Vagina (tissue), 2 donors: ENCODE measurements at regions not wholly inside any gene's neighbourhood (a gene's known extent, or its start where the extent isn't known, plus 50 kb on each side); places are given as distances from the start of the nearest gene placed in this dataset.

Experiments used
- POLR2A ChIP-seq, 2 donors: fragments of 450-650 bp; IDR thresholded peaks; one replicate each; pipeline ENCODE4 v1.6.1; 2017; ENCODE audit warnings: antibody characterized with exemption in 2 of 2, mild to moderate bottlenecking in 2 of 2, moderate library complexity in 2 of 2
- POLR2AphosphoS5 ChIP-seq, 2 donors: sonication (generic); formaldehyde crosslinking; IDR thresholded peaks; one replicate each; pipeline ENCODE4 v1.9.0; 2017; ENCODE audit warnings: antibody characterized with exemption in 2 of 2, mild to moderate bottlenecking in 2 of 2, low read depth in 1 of 2; ENCODE audit not compliant: insufficient read depth in 1 of 2
- TF ChIP-seq, protein P1 (sequence below), 3 experiments: fragments of 450-650 bp in 2 of 3; fragments of 200-600 bp in 1 of 3; sonication (generic) in 1 of 3; IDR thresholded peaks; one replicate each; pipeline ENCODE4 v1.5.1; 2017 to 2019; ENCODE audit warnings: antibody characterized with exemption in 3 of 3, mild to moderate bottlenecking in 2 of 3, moderate library complexity in 2 of 3

GRCh38 chr20:52542131-52542530 lies 350.6 kb upstream of the ZFP64 start:
- TF ChIP-seq, protein P1, sequence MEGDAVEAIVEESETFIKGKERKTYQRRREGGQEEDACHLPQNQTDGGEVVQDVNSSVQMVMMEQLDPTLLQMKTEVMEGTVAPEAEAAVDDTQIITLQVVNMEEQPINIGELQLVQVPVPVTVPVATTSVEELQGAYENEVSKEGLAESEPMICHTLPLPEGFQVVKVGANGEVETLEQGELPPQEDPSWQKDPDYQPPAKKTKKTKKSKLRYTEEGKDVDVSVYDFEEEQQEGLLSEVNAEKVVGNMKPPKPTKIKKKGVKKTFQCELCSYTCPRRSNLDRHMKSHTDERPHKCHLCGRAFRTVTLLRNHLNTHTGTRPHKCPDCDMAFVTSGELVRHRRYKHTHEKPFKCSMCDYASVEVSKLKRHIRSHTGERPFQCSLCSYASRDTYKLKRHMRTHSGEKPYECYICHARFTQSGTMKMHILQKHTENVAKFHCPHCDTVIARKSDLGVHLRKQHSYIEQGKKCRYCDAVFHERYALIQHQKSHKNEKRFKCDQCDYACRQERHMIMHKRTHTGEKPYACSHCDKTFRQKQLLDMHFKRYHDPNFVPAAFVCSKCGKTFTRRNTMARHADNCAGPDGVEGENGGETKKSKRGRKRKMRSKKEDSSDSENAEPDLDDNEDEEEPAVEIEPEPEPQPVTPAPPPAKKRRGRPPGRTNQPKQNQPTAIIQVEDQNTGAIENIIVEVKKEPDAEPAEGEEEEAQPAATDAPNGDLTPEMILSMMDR (IDR thresholded peaks at IDR 0.05), result no peak
- TF ChIP-seq POLR2AphosphoS5 (IDR thresholded peaks at IDR 0.05; ENCODE audit: insufficient read depth in 1 of 2, low read depth in 1 of 2), result no peak
- no peak for TF ChIP-seq POLR2A (IDR thresholded peaks at IDR 0.05)
